ENCODE measurements at regions not wholly inside any gene's neighbourhood (a gene's known extent, or its start where the extent isn't known, plus 50 kb on each side); places are given as distances from the start of the nearest gene placed in this dataset.
"Not testable (repeated sequence)": the region's sequence is repeated elsewhere in the genome, so short reads cannot be mapped to it uniquely, and the experiment has no call there.

GRCh38 chr11:135017296-135017695, 605.3 kb upstream of the B3GAT1 start:
- H3K9me3 ChIP-seq (ENCODE audit: low read length): no peaks in the 10 kb centered on the region
- H3K4me3 ChIP-seq (ENCODE audit: low read depth, low read length, poor library complexity, severe bottlenecking): no peak overlapping the region
- no peak overlapping the region for H2AFZ ChIP-seq (ENCODE audit: low read length)
- H3K79me2 ChIP-seq (ENCODE audit: insufficient read depth, low read length): no peaks in the 10 kb centered on the region
- H3K36me3 ChIP-seq (ENCODE audit: insufficient read depth, low read length): no peaks in the 10 kb centered on the region
- no peak overlapping the region for H3K4me2 ChIP-seq (ENCODE audit: low read length)
- no peaks in the 10 kb centered on the region for H3K27me3 ChIP-seq (ENCODE audit: insufficient read depth, low read length)
- H3K27ac ChIP-seq (ENCODE audit: low read depth, low read length, poor library complexity, severe bottlenecking): no peak overlapping the region
- TF ChIP-seq EZH2 (IDR thresholded peaks at IDR 0.05; ENCODE audit: borderline replicate concordance, low read length): no peak
- TF ChIP-seq CTCF (IDR thresholded peaks at IDR 0.05; ENCODE audit: low read length): no peak
- no peaks in the 10 kb centered on the region for H4K20me1 ChIP-seq (ENCODE audit: insufficient read depth, low read length)
- H3F3A ChIP-seq (ENCODE audit: insufficient read depth, low read length): no peaks in the 10 kb centered on the region
- H3K4me1 ChIP-seq (ENCODE audit: insufficient read depth, low read length, severe bottlenecking): no peaks in the 10 kb centered on the region
- H3K9ac ChIP-seq (ENCODE audit: low read length): no peak overlapping the region
- H3K9me2 ChIP-seq (ENCODE audit: low read depth, low read length): no peaks in the 10 kb centered on the region

GRCh38 chr11:135015966-135016365, 603.9 kb upstream of the B3GAT1 start:
- H3K36me3 ChIP-seq (ENCODE audit: insufficient read depth, low read length): no peaks in the 10 kb centered on the region
- H2AFZ ChIP-seq (ENCODE audit: low read length): no peak overlapping the region
- H3K4me1 ChIP-seq (ENCODE audit: insufficient read depth, low read length, severe bottlenecking): no peaks in the 10 kb centered on the region
- H3K4me3 ChIP-seq (ENCODE audit: low read depth, low read length, poor library complexity, severe bottlenecking): no peak overlapping the region
- no peaks in the 10 kb centered on the region for H3F3A ChIP-seq (ENCODE audit: insufficient read depth, low read length)
- H3K27ac ChIP-seq (ENCODE audit: low read depth, low read length, poor library complexity, severe bottlenecking): no peak overlapping the region
- no peaks in the 10 kb centered on the region for H3K27me3 ChIP-seq (ENCODE audit: insufficient read depth, low read length)
- H4K20me1 ChIP-seq (ENCODE audit: insufficient read depth, low read length): no peaks in the 10 kb centered on the region
- H3K4me2 ChIP-seq (ENCODE audit: low read length): no peak overlapping the region
- TF ChIP-seq EZH2 (IDR thresholded peaks at IDR 0.05; ENCODE audit: borderline replicate concordance, low read length) (no peak), CTCF (IDR thresholded peaks at IDR 0.05; ENCODE audit: low read length) (no peak)
- no peak overlapping the region for H3K9ac ChIP-seq (ENCODE audit: low read length)
- no peaks in the 10 kb centered on the region for H3K9me2 ChIP-seq (ENCODE audit: low read depth, low read length)
- H3K79me2 ChIP-seq (ENCODE audit: insufficient read depth, low read length): no peaks in the 10 kb centered on the region
- no peaks in the 10 kb centered on the region for H3K9me3 ChIP-seq (ENCODE audit: low read length)

- H3K9me3 ChIP-seq (ENCODE audit: low read length); H3K9ac ChIP-seq (ENCODE audit: low read length); H3F3A ChIP-seq (ENCODE audit: insufficient read depth, low read length); H3K4me2 ChIP-seq (ENCODE audit: low read length); H4K20me1 ChIP-seq (ENCODE audit: insufficient read depth, low read length); H3K79me2 ChIP-seq (ENCODE audit: insufficient read depth, low read length); H3K27me3 ChIP-seq (ENCODE audit: insufficient read depth, low read length); H3K4me1 ChIP-seq (ENCODE audit: insufficient read depth, low read length, severe bottlenecking); H3K9me2 ChIP-seq (ENCODE audit: low read depth, low read length); H3K36me3 ChIP-seq (ENCODE audit: insufficient read depth, low read length); H2AFZ ChIP-seq (ENCODE audit: low read length); H3K27ac ChIP-seq (ENCODE audit: low read depth, low read length, poor library complexity, severe bottlenecking); H3K4me3 ChIP-seq (ENCODE audit: low read depth, low read length, poor library complexity, severe bottlenecking): not testable (repeated sequence)
Measured at GRCh38 chr11:135011313-135011712, 599.3 kb upstream of the B3GAT1 start.

GRCh38 chr11:135009125-135009524, 597.1 kb upstream of the B3GAT1 start:
- Histone ChIP-seq H3K9ac (ENCODE audit: low read length) (no peak overlapping the region), H3K4me2 (ENCODE audit: low read length) (no peak overlapping the region), H3K27ac (ENCODE audit: low read depth, low read length, poor library complexity, severe bottlenecking) (no peak overlapping the region), H3K36me3 (ENCODE audit: insufficient read depth, low read length) (no peaks in the 10 kb centered on the region), H3K4me3 (ENCODE audit: low read depth, low read length, poor library complexity, severe bottlenecking) (no peak overlapping the region), H3F3A (ENCODE audit: insufficient read depth, low read length) (no peaks in the 10 kb centered on the region), H3K9me3 (ENCODE audit: low read length) (no peaks in the 10 kb centered on the region), H3K27me3 (ENCODE audit: insufficient read depth, low read length) (no peaks in the 10 kb centered on the region), H2AFZ (ENCODE audit: low read length) (no peak overlapping the region), H3K9me2 (ENCODE audit: low read depth, low read length) (no peaks in the 10 kb centered on the region), H3K4me1 (ENCODE audit: insufficient read depth, low read length, severe bottlenecking) (no peaks in the 10 kb centered on the region), H3K79me2 (ENCODE audit: insufficient read depth, low read length) (no peaks in the 10 kb centered on the region), H4K20me1 (ENCODE audit: insufficient read depth, low read length) (no peaks in the 10 kb centered on the region)
- no peak for TF ChIP-seq EZH2 (IDR thresholded peaks at IDR 0.05; ENCODE audit: borderline replicate concordance, low read length)
- no peak for TF ChIP-seq CTCF (IDR thresholded peaks at IDR 0.05; ENCODE audit: low read length)

Measured in OCI-LY1 (cell line).